ENCODE measurements at regions not wholly inside any gene's neighbourhood (a gene's known extent, or its start where the extent isn't known, plus 50 kb on each side); places are given as distances from the start of the nearest gene placed in this dataset.

DNA sequence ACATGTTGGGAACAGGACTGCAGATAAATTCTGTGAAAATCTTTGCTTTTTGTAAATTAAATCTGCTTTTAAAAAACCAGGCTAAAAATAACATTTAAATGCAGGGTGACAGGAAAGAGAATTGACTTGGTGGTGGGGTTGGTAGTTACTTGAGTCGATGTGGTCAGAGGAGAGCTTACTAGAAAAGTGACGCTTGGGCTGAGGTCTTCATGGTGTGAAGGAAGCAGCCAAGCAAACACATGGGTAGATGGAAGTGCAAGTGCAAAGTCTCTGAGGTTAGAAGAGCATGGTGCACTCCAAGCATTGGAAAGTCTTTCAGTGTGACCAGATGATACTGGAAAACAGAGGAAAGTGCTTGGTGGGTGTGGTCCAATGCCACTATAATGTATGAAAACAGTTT lies 86.4 kb upstream of the THBS1 start:
- Histone ChIP-seq H3K9me3 (replicated peaks; ENCODE audit: control insufficient read depth, insufficient read depth, low read length) (no peaks in the 10 kb centered on the region), H3K9ac (replicated peaks; ENCODE audit: extremely low read depth, insufficient read depth, low read length) (no peak overlapping the region), H3K27me3 (ENCODE audit: control insufficient read depth in 2 of 2, insufficient read depth in 2 of 2, low read length in 2 of 2) (no peaks in the 10 kb centered on the region), H3K9me1 (replicated peaks; ENCODE audit: control insufficient read depth, extremely low read depth, insufficient read depth, low read length) (no peaks in the 10 kb centered on the region), H3K4me2 (ENCODE audit: insufficient read depth, low read length) (no peak overlapping the region), H4K20me1 (replicated peaks; ENCODE audit: control insufficient read depth, extremely low read depth, insufficient read depth, low read length) (no peaks in the 10 kb centered on the region), H2AFZ (ENCODE audit: low read depth, low read length) (no peak overlapping the region), H3K27ac (ENCODE audit: insufficient read depth, low read depth, low read length) (no peak overlapping the region), H3K36me3 (ENCODE audit: control insufficient read depth in 2 of 2, extremely low read depth in 1 of 2, insufficient read depth in 2 of 2, low read length in 2 of 2) (no peaks in the 10 kb centered on the region), H3K79me2 (ENCODE audit: control insufficient read depth, insufficient read depth, low read length) (no peaks in the 10 kb centered on the region), H3K4me3 (replicated peaks in 1 of 3; ENCODE audit: insufficient read depth in 1 of 3, low read depth in 1 of 3, low read length in 3 of 3) (no peak overlapping the region), H3K4me1 (ENCODE audit: control insufficient read depth, extremely low read depth, insufficient read depth, low read length) (no peaks in the 10 kb centered on the region)
- POLR2A ChIA-PET = no interaction called here
- dilution Hi-C loops (cut with MboI; ENCODE audit: extremely low pct_ligation_motif_present, low sequenced_read_pairs) (no loop called here), intact Hi-C loops (cut with micrococcal nuclease) (no loop called here)
- BruUV-seq (replicated peaks) = no TSS peak
- DNase-seq (ENCODE audit: low read depth, low spot score) (no peak), FAIRE-seq (peak; percentile 12)
- CTCF ChIA-PET = interaction anchor here (2.1 to 2.2 kb wide), 2 partner anchors 11 to 17 kb away, joined by 5 to 6 read pairs; no protein-coding TSS in a partner anchor
- TF ChIP-seq EZH2 (IDR thresholded peaks at IDR 0.05; ENCODE audit: borderline replicate concordance, low read depth, low read length, severe bottlenecking) (no peak), GATA2 (IDR thresholded peaks at IDR 0.05; ENCODE audit: insufficient read depth, insufficient read length, low read depth, low read length) (no peak), MYC (IDR thresholded peaks at IDR 0.05; ENCODE audit: low read depth, low read length) (no peak), MAX (IDR thresholded peaks at IDR 0.05; ENCODE audit: insufficient read depth, insufficient read length) (no peak), POLR2A (IDR thresholded peaks at IDR 0.05; ENCODE audit: low read depth, low read length) (no peak), JUN (IDR thresholded peaks at IDR 0.05; ENCODE audit: borderline replicate concordance, insufficient read depth, insufficient read length, low read depth) (no peak), POLR2AphosphoS5 (IDR thresholded peaks at IDR 0.05; ENCODE audit: insufficient read depth, low read depth, low read length) (no peak), FOS (IDR thresholded peaks at IDR 0.05; ENCODE audit: borderline replicate concordance, insufficient read depth, low read length) (no peak)
- TF ChIP-seq, protein P1, sequence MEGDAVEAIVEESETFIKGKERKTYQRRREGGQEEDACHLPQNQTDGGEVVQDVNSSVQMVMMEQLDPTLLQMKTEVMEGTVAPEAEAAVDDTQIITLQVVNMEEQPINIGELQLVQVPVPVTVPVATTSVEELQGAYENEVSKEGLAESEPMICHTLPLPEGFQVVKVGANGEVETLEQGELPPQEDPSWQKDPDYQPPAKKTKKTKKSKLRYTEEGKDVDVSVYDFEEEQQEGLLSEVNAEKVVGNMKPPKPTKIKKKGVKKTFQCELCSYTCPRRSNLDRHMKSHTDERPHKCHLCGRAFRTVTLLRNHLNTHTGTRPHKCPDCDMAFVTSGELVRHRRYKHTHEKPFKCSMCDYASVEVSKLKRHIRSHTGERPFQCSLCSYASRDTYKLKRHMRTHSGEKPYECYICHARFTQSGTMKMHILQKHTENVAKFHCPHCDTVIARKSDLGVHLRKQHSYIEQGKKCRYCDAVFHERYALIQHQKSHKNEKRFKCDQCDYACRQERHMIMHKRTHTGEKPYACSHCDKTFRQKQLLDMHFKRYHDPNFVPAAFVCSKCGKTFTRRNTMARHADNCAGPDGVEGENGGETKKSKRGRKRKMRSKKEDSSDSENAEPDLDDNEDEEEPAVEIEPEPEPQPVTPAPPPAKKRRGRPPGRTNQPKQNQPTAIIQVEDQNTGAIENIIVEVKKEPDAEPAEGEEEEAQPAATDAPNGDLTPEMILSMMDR (IDR thresholded peaks at IDR 0.05; ENCODE audit: extremely low read depth in 1 of 2, insufficient read depth in 1 of 2, low read depth in 1 of 2, low read length in 2 of 2) = no peak

Data from endothelial cell of umbilical vein (primary cell).